Astrocyte (in vitro differentiated cells and primary cell): ENCODE measurements at regions not wholly inside any gene's neighbourhood (a gene's known extent, or its start where the extent isn't known, plus 50 kb on each side); places are given as distances from the start of the nearest gene placed in this dataset.
A peak's percentile ranks its signal among the peaks of the same experiment; 100 is the strongest.

Experiments
- EZH2 ChIP-seq: IDR thresholded peaks from 2 replicates; pipeline ENCODE4 v1.6.1; 2012; ENCODE audit warnings: mild to moderate bottlenecking, low read length, inconsistent platforms; ENCODE audit not compliant: insufficient read depth
- TF ChIP-seq, protein P1 (sequence below): IDR thresholded peaks from 2 replicates; pipeline ENCODE4 v1.5.1; 2011; ENCODE audit warnings: low read depth, mild to moderate bottlenecking, inconsistent platforms, low read length, moderate library complexity; ENCODE audit not compliant: insufficient read depth

DNA sequence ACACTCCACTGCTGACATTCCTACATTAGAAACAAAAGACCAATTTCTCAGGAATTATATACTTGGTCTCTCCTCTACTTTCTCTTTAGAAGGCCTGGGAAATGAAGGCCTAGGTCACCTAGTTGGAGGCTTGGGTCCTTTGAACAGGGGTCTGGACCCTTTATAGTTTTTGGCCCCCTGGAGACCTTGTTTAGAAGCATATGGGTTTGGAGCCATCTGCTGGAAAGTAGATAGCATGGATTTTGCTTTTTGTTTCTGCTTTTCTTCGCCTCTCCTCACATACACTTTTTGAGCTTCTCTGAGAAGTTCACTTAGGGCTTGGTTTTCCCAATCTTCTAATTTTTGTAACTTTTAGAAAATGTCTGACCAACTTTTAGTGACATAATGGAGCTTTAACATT lies 67.1 kb upstream of the CDK20 start:
- TF ChIP-seq, protein P1, sequence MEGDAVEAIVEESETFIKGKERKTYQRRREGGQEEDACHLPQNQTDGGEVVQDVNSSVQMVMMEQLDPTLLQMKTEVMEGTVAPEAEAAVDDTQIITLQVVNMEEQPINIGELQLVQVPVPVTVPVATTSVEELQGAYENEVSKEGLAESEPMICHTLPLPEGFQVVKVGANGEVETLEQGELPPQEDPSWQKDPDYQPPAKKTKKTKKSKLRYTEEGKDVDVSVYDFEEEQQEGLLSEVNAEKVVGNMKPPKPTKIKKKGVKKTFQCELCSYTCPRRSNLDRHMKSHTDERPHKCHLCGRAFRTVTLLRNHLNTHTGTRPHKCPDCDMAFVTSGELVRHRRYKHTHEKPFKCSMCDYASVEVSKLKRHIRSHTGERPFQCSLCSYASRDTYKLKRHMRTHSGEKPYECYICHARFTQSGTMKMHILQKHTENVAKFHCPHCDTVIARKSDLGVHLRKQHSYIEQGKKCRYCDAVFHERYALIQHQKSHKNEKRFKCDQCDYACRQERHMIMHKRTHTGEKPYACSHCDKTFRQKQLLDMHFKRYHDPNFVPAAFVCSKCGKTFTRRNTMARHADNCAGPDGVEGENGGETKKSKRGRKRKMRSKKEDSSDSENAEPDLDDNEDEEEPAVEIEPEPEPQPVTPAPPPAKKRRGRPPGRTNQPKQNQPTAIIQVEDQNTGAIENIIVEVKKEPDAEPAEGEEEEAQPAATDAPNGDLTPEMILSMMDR: peak; percentile 22
- TF ChIP-seq EZH2: no peak
